GM18508 (cell line): ENCODE measurements at regions not wholly inside any gene's neighbourhood (a gene's known extent, or its start where the extent isn't known, plus 50 kb on each side); places are given as distances from the start of the nearest gene placed in this dataset.
"Not testable (repeated sequence)": the region's sequence is repeated elsewhere in the genome, so short reads cannot be mapped to it uniquely, and the experiment has no call there.

Experiments
- ATAC-seq: cut with Tn5 transposase; IDR thresholded peaks from one replicate; pipeline ENCODE4 v1.9.1; 2021; ENCODE audit warnings: moderate number of reproducible peaks; ENCODE audit not compliant: insufficient read depth, unreplicated experiment

DNA sequence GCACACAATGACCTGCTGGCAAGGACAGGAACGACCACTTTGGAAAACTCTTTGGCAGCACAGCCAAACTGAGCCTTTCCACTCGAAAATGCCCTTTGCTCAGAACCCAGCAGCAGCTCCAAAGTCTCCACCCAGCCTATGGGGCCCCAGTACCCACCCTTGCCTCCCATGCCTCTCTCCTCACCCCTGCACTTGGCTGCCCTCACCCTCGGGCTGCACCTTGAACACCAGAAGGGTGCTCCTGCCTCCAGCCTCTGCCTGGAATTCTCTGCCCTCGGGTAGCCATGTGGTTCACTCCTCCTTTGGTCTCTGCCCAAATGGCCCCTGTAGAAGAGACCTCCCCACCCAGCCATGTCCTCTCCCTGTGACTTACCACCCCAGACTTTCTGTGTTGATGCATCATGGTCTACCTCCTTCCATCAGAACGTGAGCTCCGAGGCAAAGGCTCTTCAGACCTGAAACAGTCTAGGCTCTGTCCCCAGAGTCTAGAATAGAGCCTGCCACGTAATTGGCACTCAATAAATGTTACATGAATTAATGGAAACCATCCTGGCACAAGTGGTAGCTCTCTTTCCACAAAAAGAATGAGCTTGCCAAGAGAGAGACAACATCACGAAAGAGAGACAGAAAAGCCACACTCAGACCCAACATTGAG lies 68.5 kb upstream of the METTL9 start:
- ATAC-seq = not testable (repeated sequence)

DNA sequence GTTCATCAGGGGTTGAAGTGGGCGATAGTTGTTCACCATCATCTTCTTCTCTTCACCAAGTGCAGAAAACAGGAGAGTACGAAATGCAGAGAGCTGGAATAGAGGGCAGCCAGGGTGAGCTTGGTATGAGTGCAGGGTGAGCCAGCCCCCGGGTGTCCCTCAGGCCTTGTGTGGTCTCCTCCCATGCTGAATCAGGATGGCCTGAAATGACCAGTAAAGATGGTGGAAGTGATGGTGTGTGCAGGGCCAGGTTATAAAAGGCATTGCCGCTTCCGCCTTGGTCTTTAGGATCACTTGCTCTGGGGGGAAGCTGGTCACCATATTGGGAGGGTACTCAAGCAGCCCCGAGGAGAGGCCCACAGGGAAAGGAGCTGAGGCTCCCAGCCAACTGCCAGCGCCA lies 66.4 kb upstream of the METTL9 start:
- ATAC-seq = not testable (repeated sequence)

DNA sequence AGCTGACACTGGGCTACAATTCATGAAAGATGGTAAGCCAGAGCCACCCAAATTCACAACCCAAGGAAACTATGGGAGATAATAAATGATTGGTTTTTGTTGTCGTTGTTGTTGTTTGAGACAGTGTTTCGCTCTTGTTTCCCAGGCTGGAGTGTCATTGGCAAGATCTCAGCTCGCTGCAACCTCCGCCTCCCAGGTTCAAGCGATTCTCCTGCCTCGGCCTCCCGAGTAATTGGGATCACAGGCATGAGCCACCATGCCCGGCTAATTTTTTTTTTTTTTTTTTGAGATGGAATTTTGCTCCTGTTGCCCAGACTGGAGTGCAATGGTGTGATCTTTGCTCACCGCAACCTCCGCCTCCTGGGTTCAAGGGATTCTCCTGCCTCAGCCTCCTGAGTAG lies 65.9 kb upstream of the METTL9 start:
- not testable (repeated sequence) for ATAC-seq

DNA sequence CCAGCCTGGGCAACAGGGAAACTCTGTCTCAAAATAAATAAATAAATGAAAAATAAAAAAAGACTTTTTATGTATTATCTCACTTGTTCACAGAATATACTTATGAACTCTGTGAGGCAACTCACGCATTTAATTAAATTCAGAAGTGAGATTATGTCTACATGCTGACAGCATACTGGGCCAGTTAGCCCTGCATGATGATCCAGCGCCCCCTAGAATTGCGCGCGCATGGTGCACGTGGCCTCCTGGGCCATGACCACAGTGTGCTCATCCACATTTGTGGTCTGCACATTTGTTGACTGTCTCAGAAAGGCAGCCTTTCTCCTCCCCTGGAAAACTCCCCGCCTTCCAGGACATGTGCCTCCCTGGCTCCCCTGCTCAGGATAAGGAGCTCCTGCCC lies 64.8 kb upstream of the METTL9 start:
- ATAC-seq = not testable (repeated sequence)

DNA sequence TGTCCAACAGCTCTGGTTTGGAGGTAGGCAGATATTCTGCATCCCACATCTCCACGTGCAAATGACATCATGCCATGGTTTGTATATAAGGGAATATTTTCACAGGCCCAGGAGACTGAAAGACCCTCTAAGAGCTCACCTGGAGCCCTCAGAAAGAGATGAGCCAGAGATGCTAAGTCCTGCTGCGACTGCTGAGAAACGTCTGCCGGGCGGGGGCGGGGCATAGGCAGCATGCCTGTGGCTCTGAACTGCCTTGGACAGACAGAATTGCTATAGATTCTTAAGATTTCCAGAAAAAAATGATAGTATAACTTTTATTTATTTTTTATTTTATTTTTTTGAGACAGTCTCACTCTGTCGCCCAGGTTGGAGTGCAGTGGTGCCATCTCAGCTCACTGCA lies 64.2 kb upstream of the METTL9 start:
- not testable (repeated sequence) for ATAC-seq

DNA sequence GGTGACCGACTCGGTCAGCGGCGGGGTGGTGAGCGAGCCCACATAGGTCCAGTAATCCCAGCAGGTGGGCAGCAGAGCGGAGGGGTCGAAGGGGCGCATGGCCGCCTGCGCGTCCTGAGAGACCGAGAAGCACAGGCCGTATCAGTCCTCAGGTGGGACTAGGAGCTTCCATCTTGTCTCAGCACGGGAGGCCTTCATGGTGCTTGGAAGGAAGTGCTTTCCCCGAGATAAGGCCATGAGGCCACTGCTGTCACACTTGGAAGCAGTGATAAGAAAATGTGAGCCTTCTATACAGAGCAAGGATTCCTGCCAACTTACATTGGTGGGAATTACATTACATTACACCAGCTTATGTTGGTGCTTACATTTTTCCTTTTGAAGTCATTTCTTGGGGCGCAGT lies 62.6 kb upstream of the METTL9 start:
- ATAC-seq = not testable (repeated sequence)

DNA sequence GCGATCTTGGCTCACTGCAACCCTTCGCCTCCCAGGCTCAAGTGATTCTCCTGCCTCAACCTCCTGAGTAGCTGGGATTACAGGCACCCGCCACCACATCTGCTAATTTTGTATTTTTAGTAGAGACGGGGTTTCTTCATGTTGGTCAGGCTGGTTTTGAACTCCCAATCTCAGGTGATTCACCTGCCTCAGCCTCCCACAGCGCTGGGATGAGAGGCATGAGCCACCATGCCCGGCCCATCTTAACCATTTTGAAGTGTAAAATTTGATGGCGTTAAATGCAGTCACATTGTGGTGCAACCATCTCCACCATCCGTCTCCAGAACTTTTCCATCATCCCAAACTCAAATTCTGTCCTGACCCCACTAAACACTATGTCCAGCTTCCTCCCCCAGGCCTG lies 61.8 kb upstream of the METTL9 start:
- ATAC-seq = not testable (repeated sequence)

DNA sequence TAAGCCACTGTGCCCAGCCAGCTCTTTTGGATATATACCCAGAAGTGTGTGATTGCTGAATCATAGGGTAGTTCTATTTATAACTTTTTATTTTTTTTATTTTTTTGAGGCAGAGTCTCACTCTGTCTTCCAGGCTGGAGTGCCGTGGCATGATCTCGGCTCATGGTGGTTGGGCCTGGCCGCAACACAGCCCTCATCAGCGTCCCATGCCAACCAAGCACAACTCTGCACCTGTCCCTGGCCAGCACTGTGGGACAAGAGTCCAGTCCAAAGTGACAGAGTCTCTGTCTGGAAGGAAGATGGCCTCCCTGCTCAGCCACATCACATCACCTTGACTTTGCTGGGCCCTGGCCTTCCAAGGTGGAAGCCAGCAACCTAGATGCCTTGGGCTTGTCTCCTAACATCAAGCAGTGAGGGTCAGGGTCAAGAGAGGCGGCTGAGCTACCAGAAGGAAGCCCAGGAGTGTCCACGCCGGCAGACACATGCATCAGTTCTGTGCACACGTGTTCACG lies 60.2 kb upstream of the METTL9 start:
- not testable (repeated sequence) for ATAC-seq

DNA sequence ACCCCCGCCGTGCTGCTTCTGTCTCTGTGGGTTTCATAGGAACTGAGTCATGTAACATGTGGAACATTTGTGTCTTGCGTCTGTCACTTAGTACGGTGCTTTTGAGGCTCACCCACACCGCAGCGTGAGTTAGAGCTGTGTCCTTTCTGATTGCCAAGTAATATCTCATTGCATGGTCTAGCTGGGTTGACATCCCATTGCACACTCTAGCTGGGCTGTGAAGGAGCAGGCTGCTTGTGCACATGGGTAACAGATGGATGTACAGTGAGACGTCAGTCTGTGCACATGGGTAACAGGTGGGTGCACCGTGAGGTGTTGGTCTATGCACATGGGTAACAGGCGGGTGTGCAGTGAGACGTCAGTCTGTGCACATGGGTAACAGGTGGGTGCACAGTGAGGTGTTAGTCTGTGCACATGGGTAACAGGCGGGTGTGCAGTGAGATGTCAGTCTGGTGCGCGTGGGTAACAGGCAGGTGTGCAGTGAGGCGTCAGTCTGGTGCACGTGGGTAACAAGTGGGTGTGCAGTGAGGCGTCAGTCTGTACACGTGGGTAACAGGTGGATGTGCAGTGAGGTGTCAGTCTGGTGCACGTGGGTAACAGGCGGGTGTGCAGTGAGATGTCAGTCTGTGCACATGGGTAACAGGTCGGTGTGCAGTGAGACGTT lies 58.5 kb upstream of the METTL9 start:
- peak; percentile 42 for ATAC-seq

DNA sequence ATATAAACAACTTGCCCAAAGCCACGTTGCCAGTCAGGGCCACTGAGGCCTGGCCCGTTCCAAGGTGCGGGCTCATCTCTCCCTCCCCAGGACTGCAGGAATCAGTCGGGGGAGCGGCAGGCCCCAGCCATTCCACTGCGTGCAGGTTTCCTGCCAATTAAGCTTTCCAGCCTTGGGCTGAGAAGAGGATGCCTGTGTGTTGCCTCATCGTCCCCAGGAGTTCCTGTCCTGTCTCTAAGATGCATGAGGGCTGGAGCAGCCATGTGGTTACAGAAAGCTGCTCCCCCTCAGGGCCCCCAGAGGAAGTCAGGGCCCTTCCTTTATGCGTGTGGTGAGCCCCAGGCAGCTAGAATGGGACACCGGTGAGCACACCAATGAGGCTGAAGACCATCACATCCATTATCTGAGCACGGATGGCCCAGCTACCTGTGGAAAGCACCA lies 57.7 kb upstream of the METTL9 start:
- not testable (repeated sequence) for ATAC-seq

DNA sequence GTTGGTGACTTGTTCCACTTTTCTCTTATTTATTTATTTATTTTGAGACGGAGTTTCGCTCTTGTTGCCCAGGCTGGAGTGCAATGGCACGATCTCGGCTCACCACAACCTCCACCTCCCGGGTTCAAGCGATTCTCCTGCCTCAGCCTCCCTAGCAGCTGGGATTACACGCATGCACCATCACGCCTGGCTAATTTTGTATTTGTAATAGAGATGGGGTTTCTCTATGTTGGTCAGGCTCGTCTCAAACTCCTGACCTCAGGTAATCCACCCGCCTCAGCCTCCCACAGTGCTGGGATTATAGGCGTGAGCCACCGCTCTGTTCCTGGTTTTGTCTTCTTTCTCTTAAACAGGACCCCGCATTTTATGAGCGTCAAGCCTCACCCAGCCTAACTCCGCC lies 57.3 kb upstream of the METTL9 start:
- ATAC-seq = not testable (repeated sequence)

DNA sequence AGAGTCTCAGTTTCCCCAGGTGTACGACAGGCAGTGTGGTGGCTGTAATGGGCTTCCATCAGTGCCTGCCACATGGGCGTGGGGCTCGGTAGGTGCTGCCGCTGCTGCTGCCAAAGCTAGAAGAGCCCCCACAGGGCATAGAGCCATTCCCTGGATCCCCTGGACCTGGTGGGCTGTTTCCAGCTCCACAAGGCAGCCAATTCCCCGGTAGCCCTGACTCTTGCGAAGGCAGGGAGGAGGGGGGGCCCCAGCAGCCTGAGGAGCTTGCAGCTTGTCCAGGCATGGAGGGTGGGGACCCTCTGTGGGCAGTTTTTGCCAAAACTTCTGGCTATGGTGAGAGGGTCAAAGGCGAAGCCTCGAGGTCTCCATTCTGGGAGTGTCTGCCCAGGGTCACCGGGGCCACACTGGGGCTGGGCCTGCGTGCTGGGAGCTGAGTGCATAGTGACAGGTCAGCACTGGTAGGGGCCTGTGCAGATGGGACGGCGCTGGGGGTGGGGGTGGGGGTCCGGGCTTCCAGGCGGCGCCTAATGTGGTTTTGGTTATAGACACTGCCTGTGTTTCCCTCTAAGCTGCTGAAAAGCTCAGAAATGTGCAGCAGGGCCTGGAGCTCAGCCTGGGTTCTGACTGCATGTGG lies 56.8 kb upstream of the METTL9 start:
- not testable (repeated sequence) for ATAC-seq

DNA sequence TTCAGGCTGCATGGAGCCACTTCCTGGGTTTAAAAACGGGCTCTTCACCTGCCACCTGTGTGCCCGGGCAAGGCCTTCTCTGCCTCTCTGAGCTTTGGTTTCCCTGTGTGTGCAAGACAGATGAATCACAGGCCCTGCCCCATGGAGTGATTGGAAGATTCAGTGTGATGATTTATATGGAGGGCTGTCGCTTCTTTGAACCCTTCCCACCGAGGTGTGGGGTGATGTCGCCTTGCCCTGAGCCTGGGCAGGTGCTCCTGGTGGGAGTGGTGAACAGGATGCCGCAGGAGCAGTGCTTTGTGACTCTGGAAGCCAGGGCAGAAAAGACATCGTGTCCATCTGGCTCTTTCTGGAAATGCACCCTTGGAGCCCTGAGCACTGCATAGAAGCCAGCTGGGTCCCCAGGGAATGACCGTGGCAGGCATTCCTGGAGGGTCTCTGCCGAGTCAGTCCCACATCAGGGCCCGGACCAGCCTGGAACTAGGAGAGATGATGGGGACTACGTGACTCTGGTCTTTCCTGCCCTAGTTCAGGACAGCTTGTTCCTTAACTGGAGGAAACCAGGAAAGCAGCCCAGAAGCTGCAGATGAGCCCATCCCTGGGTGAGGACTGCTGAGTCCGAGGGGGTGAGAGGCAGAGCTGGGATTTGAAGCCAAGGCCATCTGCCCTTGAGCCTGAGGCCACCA lies 56.1 kb upstream of the METTL9 start:
- not testable (repeated sequence) for ATAC-seq

DNA sequence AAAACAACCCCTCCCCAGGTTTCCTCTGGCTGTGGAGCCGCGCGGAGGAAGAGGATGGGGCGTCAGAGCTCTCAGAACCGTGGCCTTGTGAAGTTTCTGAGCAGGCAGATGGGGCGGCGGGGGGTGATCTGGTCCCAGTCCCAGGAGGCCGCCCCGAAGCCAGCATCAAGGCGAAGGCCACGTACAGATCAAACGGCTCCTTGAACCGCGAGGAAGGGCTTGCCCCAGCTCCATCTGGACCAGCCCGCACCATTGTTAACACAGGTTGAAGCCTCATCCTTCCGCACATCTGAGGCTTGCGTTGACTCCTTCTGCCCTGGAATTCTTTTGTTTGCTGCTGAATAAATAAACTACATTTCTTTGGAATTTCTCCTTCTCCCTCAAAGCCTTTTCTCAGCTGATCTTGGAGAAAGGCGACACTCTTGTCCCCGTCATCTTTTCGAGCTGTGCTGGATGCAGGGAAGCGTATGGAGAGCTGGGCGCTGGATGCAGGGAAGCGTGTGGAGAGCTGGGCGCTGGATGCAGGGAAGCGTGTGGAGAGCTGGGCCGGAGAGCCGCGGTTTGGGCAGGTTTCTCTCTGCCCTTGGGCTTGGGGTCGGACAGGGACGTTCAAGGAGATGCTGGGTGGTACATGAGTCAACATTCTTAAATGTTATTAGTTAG lies 53.6 kb upstream of the METTL9 start:
- not testable (repeated sequence) for ATAC-seq

DNA sequence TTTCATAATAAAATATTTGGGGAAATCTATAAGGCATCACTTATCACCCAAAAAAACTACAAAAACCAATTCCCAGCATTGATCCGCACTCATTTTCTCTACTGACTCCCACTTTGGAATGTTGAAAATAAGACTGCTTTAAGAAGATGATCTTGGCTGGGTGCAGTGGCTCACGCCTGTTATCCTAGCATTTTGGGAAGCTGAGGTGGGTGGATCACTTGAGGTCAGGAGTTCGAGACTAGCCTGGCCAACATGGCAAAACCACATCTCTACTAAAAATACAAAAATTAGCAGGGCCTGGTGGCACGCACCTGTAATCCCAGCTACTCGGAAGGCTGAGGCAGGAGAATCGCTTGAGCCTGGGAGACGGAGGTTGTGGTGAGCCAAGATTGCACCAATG lies 50.0 kb upstream of the METTL9 start:
- not testable (repeated sequence) for ATAC-seq
